ENCODE measurements at regions not wholly inside any gene's neighbourhood (a gene's known extent, or its start where the extent isn't known, plus 50 kb on each side); places are given as distances from the start of the nearest gene placed in this dataset.
"Not testable (repeated sequence)": the region's sequence is repeated elsewhere in the genome, so short reads cannot be mapped to it uniquely, and the experiment has no call there.

- no peak for DNase-seq (ENCODE audit: low read depth, low spot score)
- no peaks in the 10 kb centered on the region for H3K9me3 ChIP-seq (ENCODE audit: control insufficient read depth, insufficient read depth, low read length)
- H3K27me3 ChIP-seq (ENCODE audit: control insufficient read depth, insufficient read depth, low read length): no peaks in the 10 kb centered on the region
- H3K27ac ChIP-seq (ENCODE audit: low read depth, low read length): no peak overlapping the region
- no peak overlapping the region for H3K4me3 ChIP-seq (ENCODE audit: low read depth, low read length)
- TF ChIP-seq, protein P1, sequence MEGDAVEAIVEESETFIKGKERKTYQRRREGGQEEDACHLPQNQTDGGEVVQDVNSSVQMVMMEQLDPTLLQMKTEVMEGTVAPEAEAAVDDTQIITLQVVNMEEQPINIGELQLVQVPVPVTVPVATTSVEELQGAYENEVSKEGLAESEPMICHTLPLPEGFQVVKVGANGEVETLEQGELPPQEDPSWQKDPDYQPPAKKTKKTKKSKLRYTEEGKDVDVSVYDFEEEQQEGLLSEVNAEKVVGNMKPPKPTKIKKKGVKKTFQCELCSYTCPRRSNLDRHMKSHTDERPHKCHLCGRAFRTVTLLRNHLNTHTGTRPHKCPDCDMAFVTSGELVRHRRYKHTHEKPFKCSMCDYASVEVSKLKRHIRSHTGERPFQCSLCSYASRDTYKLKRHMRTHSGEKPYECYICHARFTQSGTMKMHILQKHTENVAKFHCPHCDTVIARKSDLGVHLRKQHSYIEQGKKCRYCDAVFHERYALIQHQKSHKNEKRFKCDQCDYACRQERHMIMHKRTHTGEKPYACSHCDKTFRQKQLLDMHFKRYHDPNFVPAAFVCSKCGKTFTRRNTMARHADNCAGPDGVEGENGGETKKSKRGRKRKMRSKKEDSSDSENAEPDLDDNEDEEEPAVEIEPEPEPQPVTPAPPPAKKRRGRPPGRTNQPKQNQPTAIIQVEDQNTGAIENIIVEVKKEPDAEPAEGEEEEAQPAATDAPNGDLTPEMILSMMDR (IDR thresholded peaks at IDR 0.05; ENCODE audit: low read depth, low read length): no peak
- ChIA-PET POLR2A (no interaction called here), CTCF (no interaction called here)
These were observed 595.2 kb upstream of the TBL1XR1 start for GRCh38 chr3:177792311-177793030.

DNA sequence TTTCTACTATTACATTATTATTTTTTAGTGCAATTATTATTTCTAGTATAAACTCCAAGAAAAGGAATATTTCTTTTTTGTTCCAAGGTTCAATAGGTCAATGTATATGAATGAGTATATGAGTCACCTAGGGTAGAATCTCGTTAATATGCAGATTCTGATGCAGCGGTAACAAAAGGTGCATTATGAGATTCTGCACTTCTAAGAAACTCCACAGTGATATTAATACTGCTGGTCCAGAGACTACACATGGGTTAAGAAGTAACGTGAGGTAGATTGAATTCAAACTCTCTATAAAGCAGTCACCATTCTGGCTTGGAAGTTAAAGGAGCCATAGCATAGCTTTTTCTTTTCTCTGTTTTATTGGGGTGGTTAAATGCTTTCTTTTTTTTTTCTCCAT, 596.2 kb upstream of the TBL1XR1 start:
- Histone ChIP-seq H3K4me3 (ENCODE audit: low read depth, low read length) (no peak overlapping the region), H3K27ac (ENCODE audit: low read depth, low read length) (no peak overlapping the region), H3K9me3 (ENCODE audit: control insufficient read depth, insufficient read depth, low read length) (no peaks in the 10 kb centered on the region), H3K27me3 (ENCODE audit: control insufficient read depth, insufficient read depth, low read length) (no peaks in the 10 kb centered on the region)
- TF ChIP-seq, protein P1 (IDR thresholded peaks at IDR 0.05; ENCODE audit: low read depth, low read length): no peak
- POLR2A ChIA-PET: no interaction called here
- no peak for DNase-seq (ENCODE audit: low read depth, low spot score)
- CTCF ChIA-PET: interaction anchor here (0.6 kb wide), 1 partner anchor 27 kb away, joined by 4 read pairs; no protein-coding TSS in a partner anchor

GRCh38 chr3:177795216-177795615, 597.9 kb upstream of the TBL1XR1 start:
- DNase-seq (ENCODE audit: low read depth, low spot score): no peak

DNA sequence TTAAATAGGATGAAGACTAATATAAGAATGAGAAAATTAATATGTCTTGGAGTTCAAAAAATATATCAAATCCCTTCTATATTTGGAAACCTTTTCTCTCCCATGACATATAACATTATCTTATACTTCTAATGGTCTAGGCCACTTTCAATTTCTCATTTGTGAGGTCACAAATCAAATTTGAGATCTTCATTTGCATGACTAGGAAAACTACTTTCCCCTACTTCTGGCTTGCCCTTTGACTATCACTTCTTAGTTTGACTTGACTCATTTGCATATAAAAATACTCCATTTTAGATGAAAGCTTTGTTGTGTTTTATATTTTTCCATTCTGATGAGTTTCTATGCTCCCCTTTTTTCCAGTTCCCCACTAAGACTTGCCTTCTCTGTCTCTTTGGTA, 598.6 kb upstream of the TBL1XR1 start:
- Histone ChIP-seq H3K9me3 (ENCODE audit: control insufficient read depth, insufficient read depth, low read length) (no peaks in the 10 kb centered on the region), H3K4me3 (ENCODE audit: low read depth, low read length) (no peak overlapping the region), H3K27me3 (ENCODE audit: control insufficient read depth, insufficient read depth, low read length) (no peaks in the 10 kb centered on the region), H3K27ac (ENCODE audit: low read depth, low read length) (no peak overlapping the region)
- POLR2A ChIA-PET: no interaction called here
- DNase-seq (ENCODE audit: low read depth, low spot score): no peak
- CTCF ChIA-PET: interaction anchor here (0.5 kb wide), 1 partner anchor 81 kb away, joined by 4 read pairs; no protein-coding TSS in a partner anchor
- TF ChIP-seq, protein P1 (IDR thresholded peaks at IDR 0.05; ENCODE audit: low read depth, low read length): no peak

More at GRCh38 chr3:177795216-177795615, 597.9 kb upstream of the TBL1XR1 start:
- H3K9me3 ChIP-seq (ENCODE audit: control insufficient read depth, insufficient read depth, low read length): no peaks in the 10 kb centered on the region
- no peak overlapping the region for H3K27ac ChIP-seq (ENCODE audit: low read depth, low read length)
- TF ChIP-seq, protein P1 (IDR thresholded peaks at IDR 0.05; ENCODE audit: low read depth, low read length): no peak
- H3K4me3 ChIP-seq (ENCODE audit: low read depth, low read length): no peak overlapping the region
- CTCF ChIA-PET: no interaction called here
- H3K27me3 ChIP-seq (ENCODE audit: control insufficient read depth, insufficient read depth, low read length): no peaks in the 10 kb centered on the region
- POLR2A ChIA-PET: no interaction called here

GRCh38 chr3:177800147-177800546, 602.9 kb upstream of the TBL1XR1 start:
- H3K4me3 ChIP-seq (ENCODE audit: low read depth, low read length); H3K9me3 ChIP-seq (ENCODE audit: control insufficient read depth, insufficient read depth, low read length); DNase-seq (ENCODE audit: low read depth, low spot score); CTCF ChIA-PET; POLR2A ChIA-PET; H3K27ac ChIP-seq (ENCODE audit: low read depth, low read length); H3K27me3 ChIP-seq (ENCODE audit: control insufficient read depth, insufficient read depth, low read length): not testable (repeated sequence)
